Ovary (tissue), 3 donors: ENCODE measurements at regions not wholly inside any gene's neighbourhood (a gene's known extent, or its start where the extent isn't known, plus 50 kb on each side); places are given as distances from the start of the nearest gene placed in this dataset.

Experiments used
- EP300 ChIP-seq: sonication (generic); formaldehyde crosslinking; IDR thresholded peaks from one replicate; pipeline ENCODE4 v1.6.1; 2017; ENCODE audit warnings: antibody characterized with exemption
- POLR2A ChIP-seq: fragments of 450-650 bp; IDR thresholded peaks from one replicate; pipeline ENCODE4 v1.6.1; 2017; ENCODE audit warnings: antibody characterized with exemption, mild to moderate bottlenecking, moderate library complexity
- TF ChIP-seq, protein P1 (sequence below), 3 donors: fragments of 450-650 bp in 2 of 3; fragments of 200-600 bp in 1 of 3; IDR thresholded peaks; one replicate each; pipeline versions ENCODE4 v1.5.1 to v1.8.0; 2016 to 2022; ENCODE audit warnings: antibody characterized with exemption in 3 of 3, mild to moderate bottlenecking in 1 of 3
- donor health status: DM: no; HTN: no; CAD: no.

DNA sequence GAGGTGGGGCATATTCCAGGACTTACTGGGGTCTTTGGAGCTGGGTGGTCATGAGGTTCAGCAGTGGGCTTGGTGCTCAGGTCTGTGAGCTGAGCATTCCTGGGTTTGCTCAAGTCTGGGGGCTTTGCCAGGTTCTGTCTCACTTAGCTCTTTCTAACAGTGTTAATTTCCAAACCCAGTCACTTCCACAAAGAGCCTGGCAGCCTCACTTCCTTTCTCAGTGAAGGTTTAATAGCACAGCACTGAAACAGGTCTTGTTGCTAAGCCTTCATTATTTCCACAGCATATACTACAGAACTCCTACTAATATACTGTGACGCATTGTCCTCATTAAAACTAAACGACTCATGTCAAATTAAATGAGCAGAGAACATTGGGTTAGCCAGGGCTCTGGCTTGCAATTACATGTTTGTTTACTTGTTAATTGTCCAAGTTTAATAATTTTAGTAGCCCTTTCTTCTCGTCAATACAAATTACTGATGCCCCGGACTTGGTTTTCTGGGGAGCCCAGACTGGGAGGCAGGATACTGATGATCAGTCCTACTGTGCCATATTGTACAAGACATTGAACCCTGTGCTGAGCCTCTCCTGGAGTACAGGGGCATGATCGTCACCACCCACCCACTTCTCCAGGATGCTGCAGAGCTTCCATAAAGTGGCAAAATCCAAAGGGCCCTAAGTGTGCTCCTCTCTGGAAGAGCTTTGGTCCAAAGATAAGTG lies 170.7 kb downstream of the IER5 start:
- TF ChIP-seq, protein P1, sequence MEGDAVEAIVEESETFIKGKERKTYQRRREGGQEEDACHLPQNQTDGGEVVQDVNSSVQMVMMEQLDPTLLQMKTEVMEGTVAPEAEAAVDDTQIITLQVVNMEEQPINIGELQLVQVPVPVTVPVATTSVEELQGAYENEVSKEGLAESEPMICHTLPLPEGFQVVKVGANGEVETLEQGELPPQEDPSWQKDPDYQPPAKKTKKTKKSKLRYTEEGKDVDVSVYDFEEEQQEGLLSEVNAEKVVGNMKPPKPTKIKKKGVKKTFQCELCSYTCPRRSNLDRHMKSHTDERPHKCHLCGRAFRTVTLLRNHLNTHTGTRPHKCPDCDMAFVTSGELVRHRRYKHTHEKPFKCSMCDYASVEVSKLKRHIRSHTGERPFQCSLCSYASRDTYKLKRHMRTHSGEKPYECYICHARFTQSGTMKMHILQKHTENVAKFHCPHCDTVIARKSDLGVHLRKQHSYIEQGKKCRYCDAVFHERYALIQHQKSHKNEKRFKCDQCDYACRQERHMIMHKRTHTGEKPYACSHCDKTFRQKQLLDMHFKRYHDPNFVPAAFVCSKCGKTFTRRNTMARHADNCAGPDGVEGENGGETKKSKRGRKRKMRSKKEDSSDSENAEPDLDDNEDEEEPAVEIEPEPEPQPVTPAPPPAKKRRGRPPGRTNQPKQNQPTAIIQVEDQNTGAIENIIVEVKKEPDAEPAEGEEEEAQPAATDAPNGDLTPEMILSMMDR (IDR thresholded peaks at IDR 0.05), result no peak
- TF ChIP-seq EP300 (no peak), POLR2A (no peak)
